ENCODE measurements at regions not wholly inside any gene's neighbourhood (a gene's known extent, or its start where the extent isn't known, plus 50 kb on each side); places are given as distances from the start of the nearest gene placed in this dataset.
"Not testable (repeated sequence)": the region's sequence is repeated elsewhere in the genome, so short reads cannot be mapped to it uniquely, and the experiment has no call there.

GRCh38 chr2:122758967-122759366 lies 1003.5 kb downstream of the TSN start:
- DNase-seq (ENCODE audit: low read depth in 2 of 2): no peak

- DNase-seq (ENCODE audit: low read depth in 2 of 2): no peak
These were observed 1008.6 kb downstream of the TSN start for GRCh38 chr2:122764014-122764413.

DNA sequence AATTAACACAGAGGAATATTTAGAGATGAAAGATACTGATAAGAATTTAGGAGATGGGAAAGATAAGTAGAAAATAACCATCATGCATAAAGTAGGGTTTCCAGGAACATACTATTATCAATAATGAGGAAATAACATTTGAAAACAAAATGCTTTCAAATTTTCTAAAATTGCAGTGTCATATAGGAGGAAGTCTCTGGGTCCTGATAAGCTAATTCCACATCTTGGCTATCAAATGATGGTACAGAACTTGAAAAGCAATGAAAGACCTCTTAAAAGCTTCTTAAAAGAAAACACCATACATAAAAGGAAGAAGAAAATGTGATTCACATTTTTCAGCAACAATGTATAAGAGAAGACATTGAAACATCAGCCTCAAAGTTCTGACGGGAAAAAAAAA lies 1024.8 kb downstream of the TSN start:
- DNase-seq (ENCODE audit: low read depth in 2 of 2): no peak

GRCh38 chr2:122794100-122794499 lies 1038.6 kb downstream of the TSN start:
- no peak for DNase-seq (ENCODE audit: low read depth in 2 of 2)

GRCh38 chr2:122795763-122796162 lies 1040.3 kb downstream of the TSN start:
- no peak for DNase-seq (ENCODE audit: low read depth in 2 of 2)

DNA sequence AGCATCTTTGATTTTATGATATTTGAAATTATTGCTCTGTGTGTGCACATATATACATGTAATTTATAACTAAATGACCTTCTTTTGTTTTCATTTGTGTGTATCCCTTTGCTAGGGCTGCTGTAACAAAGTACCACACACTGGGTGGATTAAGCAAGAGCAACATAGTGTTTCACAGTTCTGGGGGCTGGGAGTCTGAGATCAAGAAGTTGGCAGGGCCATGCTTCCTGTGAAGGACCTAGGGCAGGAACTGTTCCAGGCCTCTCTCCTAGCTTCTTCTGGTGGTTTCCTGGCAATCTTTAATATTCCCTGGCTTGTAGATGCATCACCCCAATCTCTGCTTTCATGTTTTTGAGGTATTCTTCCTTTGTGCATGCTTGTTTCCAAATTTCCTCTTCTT lies 1043.9 kb downstream of the TSN start:
- no peak for DNase-seq (ENCODE audit: low read depth in 2 of 2)

DNA sequence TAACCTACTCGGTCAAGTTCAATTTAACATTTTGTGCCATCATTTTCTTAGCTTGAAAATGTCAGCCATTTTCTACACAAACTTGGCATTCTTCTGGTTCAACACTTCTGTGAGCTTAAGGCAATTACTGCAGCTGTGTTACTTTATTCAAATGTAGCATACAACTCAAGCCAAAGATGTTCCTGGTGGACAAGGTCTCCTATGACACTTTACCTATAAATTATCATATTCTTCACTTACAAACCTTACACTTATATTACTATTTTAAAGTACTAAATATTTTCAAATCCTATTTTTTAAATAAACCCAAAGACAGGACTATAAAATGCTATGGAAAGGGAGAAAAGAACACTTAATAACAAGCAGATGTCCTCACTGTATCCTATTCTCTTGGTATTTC lies 1045.3 kb downstream of the TSN start:
- no peak for DNase-seq (ENCODE audit: low read depth in 2 of 2)

DNA sequence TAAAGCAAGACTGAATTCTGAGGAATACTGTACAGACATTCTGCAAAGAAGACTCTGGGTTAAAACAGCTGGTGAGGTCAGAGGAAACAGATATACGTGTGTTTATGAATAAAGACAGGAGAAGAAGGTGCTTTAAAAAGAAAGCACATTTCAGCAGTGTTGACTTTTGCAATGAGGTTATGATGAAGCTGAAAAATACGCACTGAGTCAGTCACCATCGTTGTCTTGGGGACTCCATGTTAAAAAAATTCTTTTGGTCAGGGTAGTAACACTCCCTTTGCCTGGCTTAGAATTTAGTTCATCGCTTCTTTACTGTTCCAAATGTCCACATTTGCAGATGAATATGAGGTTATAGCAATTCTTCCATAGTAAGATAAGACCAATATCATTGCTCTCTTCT lies 1049.0 kb downstream of the TSN start:
- no peak for DNase-seq (ENCODE audit: low read depth in 2 of 2)

GRCh38 chr2:122805346-122805745 lies 1049.9 kb downstream of the TSN start:
- DNase-seq (ENCODE audit: low read depth in 2 of 2): no peak

GRCh38 chr2:122808286-122808969 lies 1053.0 kb downstream of the TSN start:
- DNase-seq (ENCODE audit: low read depth in 2 of 2): no peak

DNA sequence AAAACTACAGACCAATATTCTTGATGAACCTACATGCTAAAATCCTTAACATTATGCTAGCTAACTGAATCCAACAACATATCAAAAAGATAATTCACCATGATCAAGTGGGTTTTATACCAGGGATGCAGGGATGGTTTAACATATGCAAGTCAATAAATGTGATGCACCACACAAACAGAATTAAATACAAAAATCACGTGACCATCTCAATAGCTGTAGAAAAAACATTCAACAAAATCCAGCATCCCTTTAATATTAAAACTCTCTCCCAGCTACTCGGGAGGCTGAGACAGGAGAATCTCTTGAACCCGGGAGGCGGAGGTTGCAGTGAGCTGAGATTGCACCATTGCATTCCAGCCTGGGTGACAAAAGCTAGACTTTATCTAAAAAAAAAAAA lies 1056.8 kb downstream of the TSN start:
- not testable (repeated sequence) for DNase-seq (ENCODE audit: low read depth in 2 of 2)

- no peak for DNase-seq (ENCODE audit: low read depth in 2 of 2)
These were observed 1059.7 kb downstream of the TSN start for GRCh38 chr2:122815120-122815519.

- no peak for DNase-seq (ENCODE audit: low read depth in 2 of 2)
These were observed 1061.4 kb downstream of the TSN start for GRCh38 chr2:122816803-122817202.

GRCh38 chr2:122822319-122822718 lies 1066.9 kb downstream of the TSN start:
- no peak for DNase-seq (ENCODE audit: low read depth in 2 of 2)

DNA sequence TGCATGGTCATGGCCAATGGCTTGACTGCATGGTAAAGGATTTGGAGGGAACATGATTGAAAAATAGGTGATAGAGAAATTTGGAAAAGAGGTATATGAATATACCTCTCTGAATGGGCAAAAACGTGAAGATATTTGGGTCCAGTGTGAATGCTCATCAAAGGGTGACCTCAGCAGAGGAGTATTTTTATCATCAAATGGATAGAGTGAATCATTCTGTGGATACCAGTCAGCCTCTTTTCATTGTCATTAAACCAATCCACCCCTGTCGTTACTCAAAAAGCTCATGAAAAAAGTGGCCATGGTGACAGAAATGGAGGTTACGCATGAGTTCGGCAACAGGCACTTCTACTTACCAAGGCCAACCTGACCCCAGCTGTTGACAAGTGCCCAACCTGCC lies 1074.7 kb downstream of the TSN start:
- DNase-seq (ENCODE audit: low read depth in 2 of 2): no peak

- DNase-seq (ENCODE audit: low read depth in 2 of 2): no peak
These were observed 1076.2 kb downstream of the TSN start for GRCh38 chr2:122831649-122832048.

GRCh38 chr2:122843503-122843902 lies 1088.1 kb downstream of the TSN start:
- no peak for DNase-seq (ENCODE audit: low read depth in 2 of 2)

DNA sequence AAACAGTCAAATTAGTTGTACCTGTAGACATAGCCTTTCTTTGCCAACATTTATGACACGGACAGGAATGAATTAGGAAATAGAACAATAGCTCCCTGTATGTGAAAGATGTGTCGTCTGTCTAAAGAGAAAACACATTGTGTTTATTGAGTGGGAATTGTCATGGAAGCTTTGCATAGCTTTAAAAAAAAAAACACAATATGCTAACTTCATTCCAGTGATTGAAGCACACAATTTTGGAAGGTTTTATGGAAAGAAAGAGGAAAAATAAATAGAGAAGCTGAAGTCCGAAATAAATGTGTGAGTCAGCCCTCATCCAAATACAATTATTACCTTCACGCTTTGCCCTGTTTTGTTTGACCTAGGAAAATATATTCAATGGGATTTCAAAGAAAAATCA lies 1095.7 kb downstream of the TSN start:
- no peak for DNase-seq (ENCODE audit: low read depth in 2 of 2)

DNA sequence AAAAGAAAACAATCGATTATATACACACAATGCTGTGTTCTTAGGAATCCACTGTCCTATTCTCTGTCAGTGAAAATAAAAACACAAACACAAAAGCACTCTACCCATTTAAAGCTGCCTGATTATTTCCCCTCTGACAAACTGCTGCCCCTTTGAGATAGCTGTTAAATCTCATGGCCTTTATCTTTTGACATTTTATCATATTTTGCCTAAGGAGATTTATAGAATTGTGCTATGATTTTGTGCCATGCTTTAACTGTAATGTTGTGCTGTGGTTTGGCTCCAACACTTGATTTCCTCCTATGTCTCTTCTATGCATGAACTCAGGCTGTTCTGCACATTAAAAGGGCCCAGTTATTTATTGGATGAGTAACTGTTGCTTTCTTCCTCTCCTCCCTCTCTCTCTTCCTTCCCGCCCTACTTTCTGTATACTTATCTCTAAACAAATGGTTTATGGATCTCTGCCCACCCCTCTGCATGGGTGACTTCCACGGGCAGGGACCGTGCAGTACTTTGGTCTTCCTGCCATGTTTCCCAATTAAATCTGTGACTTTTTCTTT lies 1096.6 kb downstream of the TSN start:
- no peak for DNase-seq (ENCODE audit: low read depth in 2 of 2)

GRCh38 chr2:122856696-122857095 lies 1101.2 kb downstream of the TSN start:
- no peak for DNase-seq (ENCODE audit: low read depth in 2 of 2)

GRCh38 chr2:122858075-122858702 lies 1102.7 kb downstream of the TSN start:
- DNase-seq (ENCODE audit: low read depth in 2 of 2): no peak

DNA sequence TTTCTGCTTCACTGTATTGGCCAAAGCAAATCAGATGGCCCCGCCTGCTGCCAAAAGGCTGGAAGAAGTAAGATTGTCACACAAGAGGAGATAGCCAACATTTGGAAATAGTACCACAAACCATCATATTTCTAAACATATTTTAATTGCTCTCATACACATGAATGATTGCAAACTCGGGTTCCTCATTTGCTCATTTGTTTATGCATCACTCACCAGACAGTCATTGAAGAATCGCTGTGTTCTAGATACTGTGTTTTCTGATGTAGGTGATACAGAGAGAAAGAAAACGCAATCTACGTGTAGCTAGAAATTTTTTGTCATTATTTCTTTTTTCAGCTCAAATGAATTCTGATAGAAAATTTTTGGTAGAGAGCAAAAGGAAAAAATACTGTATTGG lies 1103.4 kb downstream of the TSN start:
- no peak for DNase-seq (ENCODE audit: low read depth in 2 of 2)

- no peak for DNase-seq (ENCODE audit: low read depth in 2 of 2)
These were observed 1103.8 kb downstream of the TSN start for GRCh38 chr2:122859260-122859659.

DNA sequence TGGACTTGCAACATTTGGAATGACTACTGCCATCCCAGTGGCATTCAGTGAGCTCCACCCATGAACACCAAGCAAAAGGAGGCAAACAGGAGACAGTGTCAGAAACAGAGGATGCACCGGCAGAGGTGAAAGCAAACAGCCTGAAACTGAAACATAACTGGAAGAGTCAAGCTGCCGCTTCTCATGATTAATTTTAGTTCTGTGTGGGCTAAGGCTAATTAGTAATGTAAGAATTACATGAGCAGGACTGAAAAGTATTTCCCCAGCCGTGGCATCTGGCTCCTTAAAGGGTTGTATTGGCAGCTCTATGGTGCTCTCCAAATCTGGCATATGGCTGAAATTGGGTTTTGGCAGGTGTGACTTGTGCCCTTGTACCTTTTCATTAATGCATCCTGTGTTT lies 1108.1 kb downstream of the TSN start:
- no peak for DNase-seq (ENCODE audit: low read depth in 2 of 2)
